ENCODE measurements at regions not wholly inside any gene's neighbourhood (a gene's known extent, or its start where the extent isn't known, plus 50 kb on each side); places are given as distances from the start of the nearest gene placed in this dataset.

DNA sequence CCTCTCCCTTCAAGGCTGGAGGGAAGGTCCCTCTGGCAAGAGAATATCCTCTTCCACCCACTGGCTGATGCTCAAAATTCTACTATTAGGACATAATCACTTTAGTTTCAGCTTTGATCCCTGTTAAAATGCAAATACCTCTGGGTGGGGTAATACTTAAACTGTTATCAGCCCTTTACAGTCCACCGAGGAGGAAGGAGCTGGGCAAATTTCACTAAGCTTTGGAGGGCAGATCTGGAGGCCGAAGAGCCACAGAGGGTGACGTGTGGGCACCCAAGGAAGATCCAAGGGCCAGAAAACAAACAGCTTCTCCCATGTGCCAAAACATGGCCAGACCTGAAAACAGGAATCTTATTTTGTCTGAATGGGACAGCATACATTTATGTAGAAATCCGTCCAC is 74.6 kb upstream of the BCL11A start:
- Histone ChIP-seq H3K27ac (ENCODE audit: low read depth in 1 of 2, low read length in 2 of 2) (no peak overlapping the region), H3K9me3 (ENCODE audit: control insufficient read depth, low read length) (peaks cover 3% of the 10 kb centered on the region), H3K27me3 (ENCODE audit: control insufficient read depth in 1 of 2, insufficient read depth in 2 of 2, low read length in 1 of 2) (peaks cover 0 to 1% of the 10 kb centered on the region in 2 donors), H3K36me3 (ENCODE audit: control insufficient read depth in 1 of 2, insufficient read depth in 2 of 2, low read length in 1 of 2) (no peaks in the 10 kb centered on the region), H3K4me1 (ENCODE audit: control insufficient read depth in 1 of 2, insufficient read depth in 2 of 2, low read length in 2 of 2) (no peaks in the 10 kb centered on the region), H3K4me3 (ENCODE audit: low read length in 2 of 2) (no peak overlapping the region)
- DNase-seq (no peak), ATAC-seq (ENCODE audit: low FRiP score) (no peak)
- intact Hi-C loops (cut with DNase I), result no loop called here
- 82 to 83% methylated on average over 4 of the region's 4 CpGs for WGBS, 2 donors

DNA sequence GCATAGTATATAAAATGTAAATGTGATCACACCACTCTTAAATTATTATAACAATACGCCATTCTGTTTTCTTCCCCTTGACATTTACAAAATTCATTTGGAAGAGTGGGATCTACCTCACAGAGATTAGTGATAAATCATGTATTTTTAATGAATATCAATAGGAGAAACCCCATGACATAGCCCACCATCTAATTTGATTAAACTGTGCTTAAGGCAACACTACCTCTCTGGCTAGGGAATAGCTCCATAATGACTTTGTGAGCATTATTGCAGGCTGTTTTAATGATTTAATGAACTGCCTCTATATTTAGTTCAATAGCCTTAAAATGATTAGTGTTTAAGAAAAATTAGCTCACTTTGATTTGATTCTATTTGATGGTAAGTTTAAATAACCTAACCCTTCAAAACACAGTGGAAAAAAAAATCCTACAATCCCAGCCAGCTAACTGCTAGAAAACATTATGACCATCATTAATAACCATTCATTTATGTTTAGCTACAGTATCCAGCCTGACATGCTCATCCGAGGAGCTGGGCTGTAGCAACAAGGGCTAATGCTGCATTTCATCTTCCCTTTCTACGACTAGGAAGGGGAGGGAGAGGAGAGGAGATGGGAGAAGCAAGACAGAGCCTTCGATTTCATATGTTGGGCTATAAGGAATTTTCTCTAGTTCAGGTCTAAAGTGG is 75.3 kb upstream of the BCL11A start:
- Histone ChIP-seq H3K27me3 (ENCODE audit: control insufficient read depth in 1 of 2, insufficient read depth in 2 of 2, low read length in 1 of 2) (peaks cover 0 to 1% of the 10 kb centered on the region in 2 donors), H3K36me3 (ENCODE audit: control insufficient read depth in 1 of 2, insufficient read depth in 2 of 2, low read length in 1 of 2) (no peaks in the 10 kb centered on the region), H3K9me3 (ENCODE audit: control insufficient read depth, low read length) (peaks cover 3% of the 10 kb centered on the region), H3K4me1 (ENCODE audit: control insufficient read depth in 1 of 2, insufficient read depth in 2 of 2, low read length in 2 of 2) (no peaks in the 10 kb centered on the region), H3K27ac (ENCODE audit: low read depth in 1 of 2, low read length in 2 of 2) (no peak overlapping the region), H3K4me3 (ENCODE audit: low read length in 2 of 2) (no peak overlapping the region)
- DNase-seq, result no peak
- ATAC-seq (ENCODE audit: low FRiP score), result no peak
- WGBS, 2 donors, result 49 to 56% methylated on average over 4 of the region's 4 CpGs
- intact Hi-C loops (cut with DNase I), result no loop called here

DNA sequence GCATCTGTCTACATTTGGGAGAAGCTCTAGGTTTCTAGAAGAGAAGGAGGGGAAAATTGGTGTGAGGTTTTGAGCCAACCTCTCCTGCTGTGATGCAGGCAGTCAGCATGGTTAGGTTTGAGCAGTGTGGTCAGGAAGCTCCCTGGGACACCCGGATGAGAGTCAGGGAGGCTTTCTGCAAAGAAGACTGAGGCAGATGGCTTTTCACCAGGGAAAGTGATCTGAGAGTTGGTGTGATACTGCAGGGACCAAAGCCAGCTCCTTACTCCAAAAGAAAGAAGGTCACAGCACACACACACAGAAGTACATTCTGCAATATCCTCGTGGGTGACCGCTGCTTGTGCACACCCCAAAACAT is 75.8 kb upstream of the BCL11A start:
- no peak for ATAC-seq (ENCODE audit: low FRiP score)
- Histone ChIP-seq H3K36me3 (ENCODE audit: control insufficient read depth in 1 of 2, insufficient read depth in 2 of 2, low read length in 1 of 2) (no peaks in the 10 kb centered on the region), H3K9me3 (ENCODE audit: control insufficient read depth, low read length) (peaks cover 3% of the 10 kb centered on the region), H3K27ac (ENCODE audit: low read depth in 1 of 2, low read length in 2 of 2) (no peak overlapping the region), H3K4me3 (ENCODE audit: low read length in 2 of 2) (no peak overlapping the region), H3K27me3 (ENCODE audit: control insufficient read depth in 1 of 2, insufficient read depth in 2 of 2, low read length in 1 of 2) (peaks cover 0 to 1% of the 10 kb centered on the region in 2 donors), H3K4me1 (ENCODE audit: control insufficient read depth in 1 of 2, insufficient read depth in 2 of 2, low read length in 2 of 2) (no peaks in the 10 kb centered on the region)
- DNase-seq, result no peak
- 64 to 66% methylated on average over 3 of the region's 3 CpGs for WGBS, 2 donors
- intact Hi-C loops (cut with DNase I), result no loop called here

DNA sequence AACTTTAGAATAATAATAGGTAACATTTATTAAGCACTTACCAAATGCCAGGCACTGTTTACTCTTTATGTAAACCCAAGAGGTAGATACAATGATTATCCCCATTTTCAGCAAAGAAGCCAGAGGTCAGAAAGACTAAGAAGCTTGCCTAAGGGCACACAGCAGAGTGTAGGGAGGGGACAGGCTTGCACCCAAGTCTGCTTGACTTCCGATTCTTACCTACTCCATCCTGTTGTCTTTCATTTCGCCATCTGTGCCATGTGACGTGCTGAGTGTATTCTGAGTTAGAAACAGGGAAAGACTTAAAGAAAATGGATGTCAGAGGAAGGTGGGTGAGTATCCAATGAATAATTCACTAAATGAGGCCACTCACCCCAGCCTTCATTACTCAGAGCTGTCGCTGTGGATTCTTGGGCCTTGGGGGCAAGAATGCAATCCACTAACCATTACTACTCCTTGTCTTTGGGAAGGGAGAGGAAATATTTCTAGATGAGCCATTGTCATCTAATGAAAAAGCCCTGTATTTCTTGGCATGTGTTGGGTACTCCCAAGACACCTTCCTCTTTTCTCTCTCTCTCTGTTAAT is 76.4 kb upstream of the BCL11A start:
- intact Hi-C loops (cut with DNase I), result no loop called here
- ATAC-seq (ENCODE audit: low FRiP score) (no peak), DNase-seq (no peak)
- WGBS, 2 donors, result 86 to 89% methylated on average over 4 of the region's 4 CpGs
- Histone ChIP-seq H3K27me3 (ENCODE audit: control insufficient read depth in 1 of 2, insufficient read depth in 2 of 2, low read length in 1 of 2) (peaks cover 0 to 1% of the 10 kb centered on the region in 2 donors), H3K4me1 (ENCODE audit: control insufficient read depth in 1 of 2, insufficient read depth in 2 of 2, low read length in 2 of 2) (no peaks in the 10 kb centered on the region), H3K9me3 (ENCODE audit: control insufficient read depth, low read length) (peaks cover 3% of the 10 kb centered on the region), H3K4me3 (ENCODE audit: low read length in 2 of 2) (no peak overlapping the region), H3K36me3 (ENCODE audit: control insufficient read depth in 1 of 2, insufficient read depth in 2 of 2, low read length in 1 of 2) (no peaks in the 10 kb centered on the region), H3K27ac (ENCODE audit: low read depth in 1 of 2, low read length in 2 of 2) (no peak overlapping the region)

DNA sequence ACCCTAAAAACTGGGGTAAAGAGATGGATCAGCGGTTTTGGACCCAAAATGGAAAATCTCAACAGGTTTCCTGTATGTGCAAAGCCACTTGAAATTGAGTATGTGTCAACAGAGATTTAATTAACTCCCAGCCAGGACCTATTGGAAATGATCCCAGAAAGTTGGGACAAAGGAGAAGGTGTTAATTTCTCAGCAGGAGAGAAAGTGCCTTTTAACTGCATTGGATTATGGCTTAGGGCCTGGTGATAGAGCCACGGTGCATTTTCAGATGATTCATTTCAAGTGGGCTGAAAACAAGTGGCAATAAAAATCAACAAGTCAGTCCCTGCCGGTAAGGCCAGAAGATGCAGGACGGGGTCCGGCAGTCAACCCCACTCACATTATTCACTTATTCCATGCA is 80.2 kb upstream of the BCL11A start:
- no peaks in the 10 kb centered on the region for H3K36me3 ChIP-seq (ENCODE audit: control insufficient read depth in 1 of 2, insufficient read depth in 2 of 2, low read length in 1 of 2)
- 76 to 79% methylated on average over 5 of the region's 5 CpGs for WGBS, 2 donors
- peaks cover 2% of the 10 kb centered on the region for H3K9me3 ChIP-seq (ENCODE audit: control insufficient read depth, low read length)
- ATAC-seq (ENCODE audit: low FRiP score), result no peak
- intact Hi-C loops (cut with DNase I), result no loop called here
- H3K4me1 ChIP-seq (ENCODE audit: control insufficient read depth in 1 of 2, insufficient read depth in 2 of 2, low read length in 2 of 2), result no peaks in the 10 kb centered on the region
- no peak for DNase-seq
- no peak overlapping the region for H3K4me3 ChIP-seq (ENCODE audit: low read length in 2 of 2)
- H3K27me3 ChIP-seq (ENCODE audit: control insufficient read depth in 1 of 2, insufficient read depth in 2 of 2, low read length in 1 of 2), result peaks cover 0 to 1% of the 10 kb centered on the region in 2 donors
- no peak overlapping the region for H3K27ac ChIP-seq (ENCODE audit: low read depth in 1 of 2, low read length in 2 of 2)

DNA sequence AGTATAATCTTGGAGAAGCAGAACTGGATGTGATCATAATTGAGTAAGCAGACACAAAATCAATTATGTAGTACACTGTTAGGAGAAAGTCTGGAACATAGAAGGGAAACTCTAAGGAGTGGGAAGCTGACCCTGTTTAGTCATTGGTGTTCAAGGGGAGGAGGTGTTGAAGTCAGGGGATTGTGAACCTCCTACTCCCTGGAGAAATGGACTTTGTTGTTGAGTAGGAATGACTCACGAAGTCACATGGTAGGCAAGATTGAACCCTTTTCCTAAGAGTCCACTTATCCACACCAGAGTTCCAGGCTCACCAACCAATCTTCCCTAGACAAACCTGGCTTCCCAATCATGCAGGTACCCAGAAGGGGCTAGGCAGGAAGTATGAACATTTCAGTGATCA is 81.0 kb upstream of the BCL11A start:
- ATAC-seq (ENCODE audit: low FRiP score) (no peak), DNase-seq (no peak)
- Histone ChIP-seq H3K9me3 (ENCODE audit: control insufficient read depth, low read length) (no peaks in the 10 kb centered on the region), H3K4me1 (ENCODE audit: control insufficient read depth in 1 of 2, insufficient read depth in 2 of 2, low read length in 2 of 2) (no peaks in the 10 kb centered on the region), H3K36me3 (ENCODE audit: control insufficient read depth in 1 of 2, insufficient read depth in 2 of 2, low read length in 1 of 2) (no peaks in the 10 kb centered on the region), H3K27me3 (ENCODE audit: control insufficient read depth in 1 of 2, insufficient read depth in 2 of 2, low read length in 1 of 2) (peaks cover 0 to 1% of the 10 kb centered on the region in 2 donors), H3K4me3 (ENCODE audit: low read length in 2 of 2) (no peak overlapping the region), H3K27ac (ENCODE audit: low read depth in 1 of 2, low read length in 2 of 2) (no peak overlapping the region)
- intact Hi-C loops (cut with DNase I), result no loop called here
- 62 to 67% methylated on average over 1 of the region's 1 CpG for WGBS, 2 donors

DNA sequence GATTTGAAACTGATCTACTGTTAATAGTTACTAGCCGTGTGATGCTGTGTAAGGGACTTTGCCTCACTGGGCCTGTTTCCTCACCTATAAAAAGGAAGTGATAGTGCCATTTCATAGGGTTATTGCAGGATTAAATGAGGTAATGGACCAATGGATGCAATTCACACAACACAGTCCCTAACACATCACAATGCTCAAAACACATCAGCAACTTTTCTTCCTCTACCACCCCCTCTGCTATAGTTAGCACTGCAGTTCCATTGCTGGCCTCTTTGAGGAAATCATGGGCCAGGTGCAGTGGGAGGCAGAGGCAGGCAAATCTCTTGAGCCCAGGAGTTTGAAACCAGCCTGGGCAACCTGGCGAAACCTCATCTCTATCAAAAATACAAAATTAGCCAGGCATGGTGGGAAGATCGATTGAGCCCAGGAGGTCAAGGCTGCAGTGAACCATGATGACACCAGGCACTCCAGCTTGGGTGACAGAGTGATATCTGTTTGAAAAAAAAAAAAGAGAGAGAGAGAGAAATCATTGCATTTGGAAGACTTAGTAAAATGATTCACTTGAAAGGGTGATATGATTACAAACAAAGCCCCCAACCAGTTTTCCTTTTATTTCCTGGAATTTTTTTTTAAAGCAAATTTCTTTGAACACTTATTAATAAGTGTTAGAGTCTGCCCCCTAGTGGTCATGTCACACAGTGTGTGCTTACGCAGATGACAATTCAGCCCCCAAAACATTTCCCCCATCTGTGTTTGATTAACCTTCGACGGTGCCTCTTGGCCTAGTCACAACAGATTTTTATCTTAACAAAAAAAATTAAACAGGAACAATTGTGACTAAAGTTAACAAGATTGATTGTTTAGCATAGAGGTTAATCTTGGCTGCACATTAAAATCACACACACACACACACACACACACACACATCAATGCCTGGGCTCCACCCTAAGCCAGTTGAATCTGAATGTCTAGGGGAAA is 88.6 kb upstream of the BCL11A start:
- DNase-seq, result no peak
- no peaks in the 10 kb centered on the region for H3K36me3 ChIP-seq (ENCODE audit: control insufficient read depth in 1 of 2, insufficient read depth in 2 of 2, low read length in 1 of 2)
- no peak overlapping the region for H3K4me3 ChIP-seq (ENCODE audit: low read length in 2 of 2)
- no peaks in the 10 kb centered on the region for H3K27me3 ChIP-seq (ENCODE audit: control insufficient read depth in 1 of 2, insufficient read depth in 2 of 2, low read length in 1 of 2)
- no peak for ATAC-seq (ENCODE audit: low FRiP score)
- H3K9me3 ChIP-seq (ENCODE audit: control insufficient read depth, low read length), result no peaks in the 10 kb centered on the region
- 44 to 46% methylated on average over 6 of the region's 6 CpGs for WGBS, 2 donors
- no peaks in the 10 kb centered on the region for H3K4me1 ChIP-seq (ENCODE audit: control insufficient read depth in 1 of 2, insufficient read depth in 2 of 2, low read length in 2 of 2)
- intact Hi-C loops (cut with DNase I), result no loop called here
- no peak overlapping the region for H3K27ac ChIP-seq (ENCODE audit: low read depth in 1 of 2, low read length in 2 of 2)

DNA sequence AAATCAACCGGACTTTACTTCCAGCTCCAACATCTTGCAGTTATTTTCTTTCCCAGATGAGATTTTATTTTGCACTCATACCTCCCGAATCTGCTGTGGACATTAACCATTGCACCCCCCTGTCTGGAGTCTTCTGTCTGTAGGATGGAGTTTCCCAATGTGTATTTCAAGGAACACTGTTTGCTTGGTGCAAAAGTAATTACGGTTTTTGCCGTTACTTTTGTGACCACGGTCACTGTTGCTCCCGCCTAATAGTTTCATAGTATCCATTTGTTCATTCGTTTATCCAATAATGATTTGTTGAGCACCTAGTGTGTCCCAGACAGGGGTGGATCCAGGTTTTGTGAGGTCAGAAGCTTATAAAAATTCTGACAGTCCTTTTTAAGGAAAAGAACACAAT is 90.3 kb upstream of the BCL11A start:
- Histone ChIP-seq H3K4me1 (ENCODE audit: control insufficient read depth in 1 of 2, insufficient read depth in 2 of 2, low read length in 2 of 2) (no peaks in the 10 kb centered on the region), H3K27me3 (ENCODE audit: control insufficient read depth in 1 of 2, insufficient read depth in 2 of 2, low read length in 1 of 2) (no peaks in the 10 kb centered on the region), H3K36me3 (ENCODE audit: control insufficient read depth in 1 of 2, insufficient read depth in 2 of 2, low read length in 1 of 2) (no peaks in the 10 kb centered on the region), H3K27ac (ENCODE audit: low read depth in 1 of 2, low read length in 2 of 2) (no peak overlapping the region), H3K9me3 (ENCODE audit: control insufficient read depth, low read length) (no peaks in the 10 kb centered on the region), H3K4me3 (ENCODE audit: low read length in 2 of 2) (no peak overlapping the region)
- intact Hi-C loops (cut with DNase I), result no loop called here
- WGBS, 2 donors, result 83 to 87% methylated on average over 7 of the region's 7 CpGs
- no peak for ATAC-seq (ENCODE audit: low FRiP score)
- DNase-seq, result no peak
